Prostate gland (tissue), 2 donors: ENCODE measurements at regions not wholly inside any gene's neighbourhood (a gene's known extent, or its start where the extent isn't known, plus 50 kb on each side); places are given as distances from the start of the nearest gene placed in this dataset.

Source experiments
- CTCF ChIP-seq, 4 experiments: fragments of 200-600 bp in 2 of 4; fragments of 450-650 bp in 2 of 4; sonication (generic) in 2 of 4; IDR thresholded peaks; 1 replicate in 3 of 4; 2 replicates in 1 of 4; pipeline ENCODE4 v1.5.1; 2016 to 2019; ENCODE audit warnings: antibody characterized with exemption in 4 of 4, mild to moderate bottlenecking in 2 of 4, moderate library complexity in 2 of 4
- POLR2A ChIP-seq: fragments of 450-650 bp; IDR thresholded peaks from one replicate; pipeline ENCODE4 v1.6.1; 2016; ENCODE audit warnings: antibody characterized with exemption, mild to moderate bottlenecking

GRCh38 chr13:47801555-47801954 lies 199.5 kb downstream of the SUCLA2 start:
- TF ChIP-seq CTCF (IDR thresholded peaks at IDR 0.05) (no peak), POLR2A (no peak)
